ENCODE measurements at regions not wholly inside any gene's neighbourhood (a gene's known extent, or its start where the extent isn't known, plus 50 kb on each side); places are given as distances from the start of the nearest gene placed in this dataset.

DNA sequence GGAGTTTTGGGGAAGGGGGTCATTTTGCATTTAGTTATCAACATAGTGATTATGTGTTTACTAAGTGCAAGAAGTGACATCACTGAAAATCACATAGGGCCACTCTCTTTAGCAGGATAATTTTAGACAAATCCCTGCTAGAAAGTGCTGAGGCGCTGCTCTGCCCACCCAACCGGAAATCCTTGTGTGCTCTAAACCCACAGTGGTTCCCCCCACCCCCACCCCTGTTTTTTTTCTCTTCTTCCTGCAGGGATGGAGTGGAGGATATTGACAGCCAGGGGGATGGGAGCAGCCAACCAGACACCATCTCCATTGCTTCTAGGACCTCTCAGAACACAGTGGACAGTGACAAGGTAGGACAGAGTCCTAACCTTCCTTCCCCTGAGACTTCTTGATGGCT is 234.2 kb upstream of the UMPS start:
- 98% methylated on average over 2 of the region's 2 CpGs for WGBS
- H3K36me3 ChIP-seq (ENCODE audit: insufficient read depth, low read length), result no peaks in the 10 kb centered on the region
- no peaks in the 10 kb centered on the region for H3K27me3 ChIP-seq (ENCODE audit: insufficient read depth, low read length)
- H3K9ac ChIP-seq (ENCODE audit: low read depth, low read length), result no peak overlapping the region
- no peaks in the 10 kb centered on the region for H3K4me1 ChIP-seq (ENCODE audit: insufficient read depth, low read length)
- H3K4me3 ChIP-seq (ENCODE audit: low read length), result no peak overlapping the region
- no peak overlapping the region for H3K27ac ChIP-seq (ENCODE audit: low read depth, low read length)
- H3K9me3 ChIP-seq (ENCODE audit: insufficient read depth, low read depth, low read length), result no peaks in the 10 kb centered on the region

DNA sequence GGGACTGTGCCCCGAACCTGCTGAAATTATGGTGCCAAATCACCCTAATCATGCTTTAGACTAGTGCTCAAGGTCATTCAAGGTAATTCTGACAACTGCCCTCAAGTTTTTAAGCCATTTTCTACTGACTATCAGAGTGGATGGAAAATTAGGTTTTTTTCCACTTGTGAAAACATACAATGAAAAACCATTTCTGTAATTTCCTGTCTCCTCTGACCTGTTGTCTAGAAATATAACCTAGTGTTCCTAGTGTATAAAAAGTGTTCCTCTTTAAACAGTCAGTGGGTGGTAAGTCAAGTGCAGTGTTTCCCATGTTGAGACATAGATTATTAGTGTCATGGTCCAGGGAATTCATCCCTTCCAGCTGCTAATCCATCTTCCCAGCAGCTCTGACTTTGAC is 232.8 kb upstream of the UMPS start:
- Histone ChIP-seq H3K36me3 (ENCODE audit: insufficient read depth, low read length) (no peaks in the 10 kb centered on the region), H3K27me3 (ENCODE audit: insufficient read depth, low read length) (no peaks in the 10 kb centered on the region), H3K27ac (ENCODE audit: low read depth, low read length) (no peak overlapping the region), H3K9me3 (ENCODE audit: insufficient read depth, low read depth, low read length) (no peaks in the 10 kb centered on the region), H3K4me1 (ENCODE audit: insufficient read depth, low read length) (no peaks in the 10 kb centered on the region), H3K9ac (ENCODE audit: low read depth, low read length) (no peak overlapping the region), H3K4me3 (ENCODE audit: low read length) (no peak overlapping the region)
- WGBS, result 78% methylated on average over 1 of the region's 1 CpG

- no peak overlapping the region for H3K27ac ChIP-seq (ENCODE audit: low read depth, low read length)
- H3K9me3 ChIP-seq (ENCODE audit: insufficient read depth, low read depth, low read length), result no peaks in the 10 kb centered on the region
- no peaks in the 10 kb centered on the region for H3K36me3 ChIP-seq (ENCODE audit: insufficient read depth, low read length)
- no peak overlapping the region for H3K9ac ChIP-seq (ENCODE audit: low read depth, low read length)
- no peaks in the 10 kb centered on the region for H3K4me1 ChIP-seq (ENCODE audit: insufficient read depth, low read length)
- H3K27me3 ChIP-seq (ENCODE audit: insufficient read depth, low read length), result no peaks in the 10 kb centered on the region
- H3K4me3 ChIP-seq (ENCODE audit: low read length), result no peak overlapping the region
- 100% methylated on average over 3 of the region's 4 CpGs for WGBS
These were observed 231.4 kb upstream of the UMPS start for GRCh38 chr3:124498891-124499290.

GRCh38 chr3:124504332-124505059 is 225.8 kb upstream of the UMPS start:
- no peak overlapping the region for H3K9ac ChIP-seq (ENCODE audit: low read depth, low read length)
- no peak overlapping the region for H3K27ac ChIP-seq (ENCODE audit: low read depth, low read length)
- H3K4me3 ChIP-seq (ENCODE audit: low read length), result no peak overlapping the region
- H3K27me3 ChIP-seq (ENCODE audit: insufficient read depth, low read length), result no peaks in the 10 kb centered on the region
- no peaks in the 10 kb centered on the region for H3K4me1 ChIP-seq (ENCODE audit: insufficient read depth, low read length)
- WGBS, result 87% methylated on average over 1 of the region's 1 CpG
- no peaks in the 10 kb centered on the region for H3K36me3 ChIP-seq (ENCODE audit: insufficient read depth, low read length)
- no peaks in the 10 kb centered on the region for H3K9me3 ChIP-seq (ENCODE audit: insufficient read depth, low read depth, low read length)

DNA sequence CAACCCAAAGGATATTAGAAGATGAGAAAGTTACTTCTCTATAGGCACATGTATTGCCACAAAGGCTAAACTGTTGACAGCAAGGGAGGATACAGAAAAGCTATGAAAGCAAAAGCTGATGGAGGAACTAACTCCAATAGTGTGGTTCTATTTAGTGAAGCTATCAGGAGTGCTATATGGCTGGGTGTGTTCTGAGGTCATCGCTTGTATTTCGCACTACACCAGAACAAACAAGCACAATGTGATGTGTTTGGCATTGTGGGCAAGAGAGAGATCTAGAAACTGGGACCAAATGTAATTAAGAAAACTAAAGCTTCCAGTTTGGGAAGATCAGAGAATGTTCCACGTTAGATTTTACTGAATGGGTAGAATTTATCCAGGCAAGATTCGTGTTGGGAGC is 220.4 kb upstream of the UMPS start:
- Histone ChIP-seq H3K4me3 (ENCODE audit: low read length) (no peak overlapping the region), H3K9me3 (ENCODE audit: insufficient read depth, low read depth, low read length) (no peaks in the 10 kb centered on the region), H3K27ac (ENCODE audit: low read depth, low read length) (no peak overlapping the region), H3K36me3 (ENCODE audit: insufficient read depth, low read length) (no peaks in the 10 kb centered on the region), H3K4me1 (ENCODE audit: insufficient read depth, low read length) (peaks cover 11% of the 10 kb centered on the region), H3K27me3 (ENCODE audit: insufficient read depth, low read length) (no peaks in the 10 kb centered on the region), H3K9ac (ENCODE audit: low read depth, low read length) (no peak overlapping the region)
- WGBS, result 92% methylated on average over 4 of the region's 4 CpGs

- Histone ChIP-seq H3K9ac (ENCODE audit: low read depth, low read length) (no peak overlapping the region), H3K27me3 (ENCODE audit: insufficient read depth, low read length) (no peaks in the 10 kb centered on the region), H3K4me1 (ENCODE audit: insufficient read depth, low read length) (peaks cover 11% of the 10 kb centered on the region), H3K9me3 (ENCODE audit: insufficient read depth, low read depth, low read length) (no peaks in the 10 kb centered on the region), H3K27ac (ENCODE audit: low read depth, low read length) (no peak overlapping the region), H3K4me3 (ENCODE audit: low read length) (no peak overlapping the region), H3K36me3 (ENCODE audit: insufficient read depth, low read length) (no peaks in the 10 kb centered on the region)
- WGBS, result 94% methylated on average over 3 of the region's 3 CpGs
These were observed 220.0 kb upstream of the UMPS start for GRCh38 chr3:124510290-124510689.

- Histone ChIP-seq H3K36me3 (ENCODE audit: insufficient read depth, low read length) (no peaks in the 10 kb centered on the region), H3K27ac (ENCODE audit: low read depth, low read length) (no peak overlapping the region), H3K4me1 (ENCODE audit: insufficient read depth, low read length) (peaks cover 11% of the 10 kb centered on the region), H3K9ac (ENCODE audit: low read depth, low read length) (0 out of 2 replicates have a peak overlapping the region, but pooled peaks have one; percentile 0), H3K27me3 (ENCODE audit: insufficient read depth, low read length) (no peaks in the 10 kb centered on the region), H3K4me3 (ENCODE audit: low read length) (no peak overlapping the region), H3K9me3 (ENCODE audit: insufficient read depth, low read depth, low read length) (no peaks in the 10 kb centered on the region)
- WGBS, result 71% methylated on average over 7 of the region's 8 CpGs
These were observed 217.2 kb upstream of the UMPS start for GRCh38 chr3:124512881-124513609.

DNA sequence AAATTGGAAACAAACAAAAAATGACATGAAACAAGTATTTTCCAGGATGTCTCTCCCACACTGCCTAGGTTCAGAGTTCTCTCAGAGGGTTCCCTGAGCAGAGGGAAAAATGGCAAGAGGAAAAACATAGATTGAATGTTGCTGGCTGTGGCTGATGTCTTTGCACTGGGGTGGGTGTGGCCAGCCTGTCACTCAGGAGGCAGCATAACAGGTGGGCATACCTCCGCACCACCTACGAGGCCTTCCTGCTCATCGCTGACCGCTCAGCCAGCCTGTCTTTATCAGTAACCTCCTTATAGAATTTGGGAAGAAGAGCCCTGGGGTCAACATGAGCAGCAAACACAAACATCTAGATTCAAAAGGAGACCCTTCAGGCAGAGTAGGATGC is 216.6 kb upstream of the UMPS start:
- H3K9me3 ChIP-seq (ENCODE audit: insufficient read depth, low read depth, low read length), result no peaks in the 10 kb centered on the region
- H3K36me3 ChIP-seq (ENCODE audit: insufficient read depth, low read length), result no peaks in the 10 kb centered on the region
- no peak overlapping the region for H3K9ac ChIP-seq (ENCODE audit: low read depth, low read length)
- WGBS, result 58% methylated on average over 4 of the region's 4 CpGs
- no peaks in the 10 kb centered on the region for H3K27me3 ChIP-seq (ENCODE audit: insufficient read depth, low read length)
- no peak overlapping the region for H3K4me3 ChIP-seq (ENCODE audit: low read length)
- H3K4me1 ChIP-seq (ENCODE audit: insufficient read depth, low read length), result peaks cover 11% of the 10 kb centered on the region
- no peak overlapping the region for H3K27ac ChIP-seq (ENCODE audit: low read depth, low read length)

GRCh38 chr3:124514683-124515082 is 215.6 kb upstream of the UMPS start:
- Histone ChIP-seq H3K4me1 (ENCODE audit: insufficient read depth, low read length) (peaks cover 11% of the 10 kb centered on the region), H3K36me3 (ENCODE audit: insufficient read depth, low read length) (no peaks in the 10 kb centered on the region), H3K27me3 (ENCODE audit: insufficient read depth, low read length) (no peaks in the 10 kb centered on the region), H3K9ac (ENCODE audit: low read depth, low read length) (no peak overlapping the region), H3K4me3 (ENCODE audit: low read length) (no peak overlapping the region), H3K9me3 (ENCODE audit: insufficient read depth, low read depth, low read length) (no peaks in the 10 kb centered on the region), H3K27ac (ENCODE audit: low read depth, low read length) (no peak overlapping the region)
- 95% methylated on average over 2 of the region's 2 CpGs for WGBS

- WGBS, result 93% methylated on average over 1 of the region's 1 CpG
- Histone ChIP-seq H3K9me3 (ENCODE audit: insufficient read depth, low read depth, low read length) (no peaks in the 10 kb centered on the region), H3K4me3 (ENCODE audit: low read length) (no peak overlapping the region), H3K4me1 (ENCODE audit: insufficient read depth, low read length) (peaks cover 15% of the 10 kb centered on the region), H3K9ac (ENCODE audit: low read depth, low read length) (no peak overlapping the region), H3K27ac (ENCODE audit: low read depth, low read length) (no peak overlapping the region), H3K27me3 (ENCODE audit: insufficient read depth, low read length) (no peaks in the 10 kb centered on the region), H3K36me3 (ENCODE audit: insufficient read depth, low read length) (no peaks in the 10 kb centered on the region)
These were observed 213.9 kb upstream of the UMPS start for GRCh38 chr3:124516333-124516732.

DNA sequence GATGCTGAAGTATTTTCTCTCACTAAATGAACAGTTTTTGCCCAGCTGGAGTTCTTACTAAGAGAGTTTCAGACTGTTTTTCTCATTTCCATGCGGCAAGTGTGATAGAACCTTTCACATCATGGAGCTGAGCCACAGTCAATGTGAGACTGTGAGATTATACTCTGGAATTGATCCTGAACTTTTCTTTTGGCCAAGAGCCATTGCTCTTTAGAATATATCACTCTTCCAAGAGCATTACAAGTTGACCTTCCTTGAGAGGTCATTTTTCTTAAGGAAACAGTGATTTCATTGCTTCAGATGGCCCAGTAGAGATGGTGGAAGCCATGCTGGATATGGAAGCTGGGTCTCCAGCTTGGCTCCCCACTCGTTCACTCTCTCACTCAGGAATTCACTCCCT is 212.9 kb upstream of the UMPS start:
- H3K9ac ChIP-seq (ENCODE audit: low read depth, low read length), result no peak overlapping the region
- WGBS, result 98% methylated on average over 2 of the region's 2 CpGs
- peaks cover 15% of the 10 kb centered on the region for H3K4me1 ChIP-seq (ENCODE audit: insufficient read depth, low read length)
- H3K27me3 ChIP-seq (ENCODE audit: insufficient read depth, low read length), result no peaks in the 10 kb centered on the region
- H3K4me3 ChIP-seq (ENCODE audit: low read length), result no peak overlapping the region
- no peaks in the 10 kb centered on the region for H3K36me3 ChIP-seq (ENCODE audit: insufficient read depth, low read length)
- no peaks in the 10 kb centered on the region for H3K9me3 ChIP-seq (ENCODE audit: insufficient read depth, low read depth, low read length)
- H3K27ac ChIP-seq (ENCODE audit: low read depth, low read length), result no peak overlapping the region
